ENCODE measurements at regions not wholly inside any gene's neighbourhood (a gene's known extent, or its start where the extent isn't known, plus 50 kb on each side); places are given as distances from the start of the nearest gene placed in this dataset.
A peak's percentile ranks its signal among the peaks of the same experiment; 100 is the strongest.

DNA sequence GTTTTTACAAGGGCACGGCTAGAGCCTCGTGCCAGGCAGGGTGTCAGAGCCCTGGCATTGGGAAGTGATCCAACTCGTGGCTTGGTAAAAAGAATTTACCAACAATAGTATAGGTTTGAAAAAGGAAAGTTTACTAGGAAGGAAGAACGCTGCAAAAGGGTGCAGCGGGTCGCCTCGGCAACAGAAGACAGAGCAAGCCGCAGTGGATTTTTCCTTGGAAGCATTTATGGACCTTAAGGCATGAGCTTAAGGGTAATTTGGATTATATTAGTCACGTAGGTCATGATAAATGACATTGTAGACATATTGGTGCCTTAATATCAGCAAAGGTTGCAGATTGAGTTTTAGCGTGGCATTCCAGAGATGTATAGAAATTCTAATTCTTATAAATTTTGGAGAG is 163.4 kb upstream of the PPP2R3A start:
- DNase-seq = no peak

- DNase-seq = no peak
These were observed 162.4 kb upstream of the PPP2R3A start for GRCh38 chr3:135803028-135803692.

DNA sequence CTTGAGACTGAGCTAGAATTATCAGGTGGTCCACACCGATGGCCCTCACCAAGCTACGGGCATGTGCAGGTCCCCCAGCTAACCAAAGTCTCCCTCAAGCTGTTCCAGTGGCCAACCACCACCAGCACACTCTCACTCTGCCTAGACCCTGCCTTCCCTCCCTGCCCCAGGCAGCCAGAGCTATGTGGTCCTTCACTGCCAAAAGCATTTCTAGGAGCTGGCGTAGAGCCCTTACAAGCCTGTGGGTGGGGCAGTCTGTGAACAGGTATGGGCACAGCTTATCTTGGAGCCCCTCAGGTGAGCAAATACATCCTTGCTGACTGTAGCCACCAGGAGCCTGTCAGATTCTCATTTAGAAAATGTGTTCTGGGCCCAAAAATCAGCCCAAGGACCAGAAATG is 159.8 kb upstream of the PPP2R3A start:
- DNase-seq = no peak

DNA sequence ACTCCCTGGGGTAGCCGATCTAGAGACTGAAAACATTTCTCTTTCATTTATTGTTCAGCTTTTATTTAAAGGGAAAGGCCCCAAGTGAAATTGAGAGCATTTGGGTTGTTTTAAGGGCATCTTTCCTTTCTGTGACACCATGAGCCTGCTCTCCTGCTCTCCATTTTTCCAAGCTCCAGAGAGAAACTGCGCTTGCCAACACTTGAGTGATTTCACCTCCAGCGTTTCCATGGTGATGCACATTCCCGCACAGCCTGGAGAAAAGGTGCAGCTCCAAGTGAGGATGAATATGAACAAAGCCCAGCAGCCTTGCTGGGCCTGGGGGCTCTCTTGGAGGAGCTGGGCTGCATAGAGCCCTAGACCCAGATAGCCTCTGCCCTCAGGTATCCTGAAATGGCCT is 159.2 kb upstream of the PPP2R3A start:
- no peak for DNase-seq

- DNase-seq = no peak
These were observed 157.6 kb upstream of the PPP2R3A start for GRCh38 chr3:135807879-135808278.

DNA sequence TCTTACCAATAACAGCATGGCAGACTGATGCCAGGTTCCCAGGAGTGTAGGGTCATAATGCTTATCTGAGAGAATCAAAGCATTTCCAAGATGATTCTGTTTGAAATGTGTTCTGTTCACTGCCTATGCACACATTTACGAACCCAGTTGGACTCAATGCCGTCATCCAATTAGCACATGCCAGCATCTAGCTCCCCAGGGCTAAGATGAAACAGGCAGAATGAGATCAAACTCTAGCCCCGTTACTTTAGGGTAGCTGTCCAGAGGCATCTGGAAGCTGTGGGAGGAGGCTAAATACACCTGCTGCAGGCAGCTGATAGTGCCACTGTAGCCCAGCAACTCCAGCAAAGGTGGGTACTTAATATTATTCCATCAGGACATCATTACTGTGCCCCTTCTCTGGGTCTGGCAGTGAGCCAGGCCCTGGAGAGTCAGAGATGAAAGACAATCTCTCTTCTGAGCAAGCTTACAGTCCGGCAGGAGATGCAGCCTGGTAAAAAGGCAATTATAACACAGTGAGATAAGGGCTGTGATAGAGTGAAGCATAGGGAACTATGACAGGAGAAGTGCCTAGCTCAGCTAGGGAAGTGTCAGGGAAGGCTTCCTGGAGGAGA is 156.4 kb upstream of the PPP2R3A start:
- no peak for DNase-seq

- no peak for DNase-seq
These were observed 153.9 kb upstream of the PPP2R3A start for GRCh38 chr3:135811651-135812050.

DNA sequence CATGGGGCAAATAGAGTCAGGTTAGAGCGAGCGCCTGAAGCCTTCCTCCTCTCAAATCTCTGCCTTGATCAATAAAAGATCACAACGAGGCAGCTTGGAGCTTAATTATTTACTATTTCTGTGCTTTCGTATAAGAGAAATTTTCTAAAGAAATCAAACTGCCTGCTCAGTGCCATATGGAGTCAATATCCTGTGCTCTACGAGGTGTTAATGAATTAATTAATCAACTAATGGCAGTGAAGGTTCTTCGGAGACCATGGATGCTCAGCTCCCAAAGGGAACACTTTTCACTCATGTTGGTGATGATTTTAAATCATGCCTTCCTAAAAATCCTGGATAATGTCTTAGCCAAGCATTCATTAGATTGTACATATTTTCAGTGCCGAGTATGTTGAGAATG is 153.5 kb upstream of the PPP2R3A start:
- no peak for DNase-seq

DNA sequence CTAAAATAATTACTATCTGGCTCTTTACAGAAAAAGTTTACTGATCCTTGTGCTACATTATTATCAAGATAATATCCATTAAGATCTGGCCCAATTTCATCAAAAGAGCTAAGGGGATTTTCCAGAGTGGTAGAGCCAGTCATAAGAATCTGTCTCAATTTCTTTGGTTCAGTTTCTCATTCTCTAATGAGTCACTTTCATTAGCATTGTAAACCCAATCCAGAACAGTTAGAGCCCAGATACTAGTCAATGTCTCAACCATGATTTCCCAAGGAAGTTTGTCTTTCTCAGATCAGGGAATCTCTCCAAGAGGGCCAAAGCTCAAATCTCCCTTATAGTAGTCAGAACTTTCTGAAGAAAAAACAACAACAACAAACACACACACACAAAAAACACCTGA is 131.1 kb upstream of the PPP2R3A start:
- no peak for DNase-seq

- DNase-seq = no peak
These were observed 127.4 kb upstream of the PPP2R3A start for GRCh38 chr3:135837977-135838631.

GRCh38 chr3:135840436-135840835 is 125.1 kb upstream of the PPP2R3A start:
- no peak for DNase-seq

- no peak for DNase-seq
These were observed 121.1 kb upstream of the PPP2R3A start for GRCh38 chr3:135844386-135844785.

- no peak for DNase-seq
These were observed 117.5 kb upstream of the PPP2R3A start for GRCh38 chr3:135848051-135848450.

GRCh38 chr3:135849827-135850226 is 115.7 kb upstream of the PPP2R3A start:
- DNase-seq = no peak

GRCh38 chr3:135851201-135852081 is 114.1 kb upstream of the PPP2R3A start:
- no peak for DNase-seq

DNA sequence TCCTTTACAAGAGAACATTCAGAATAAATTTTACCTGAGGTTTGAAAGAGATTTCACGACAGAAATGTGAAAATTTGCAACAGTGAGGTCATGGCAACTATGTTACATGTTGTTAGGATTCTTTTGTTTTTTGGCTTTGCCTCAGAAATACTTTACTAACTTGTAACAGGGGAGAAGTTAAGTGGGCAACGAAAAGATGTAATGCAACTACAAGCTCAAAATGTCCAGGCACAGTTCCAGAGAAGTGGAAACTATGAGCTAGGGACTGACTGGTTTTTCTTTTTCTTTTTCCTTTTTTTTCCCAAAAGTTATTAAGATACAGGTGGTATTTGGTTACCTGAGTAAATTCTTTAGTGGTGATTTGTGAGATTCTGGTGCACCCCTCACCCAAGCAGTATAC is 111.5 kb upstream of the PPP2R3A start:
- no peak for DNase-seq

GRCh38 chr3:135860761-135861160 is 104.8 kb upstream of the PPP2R3A start:
- DNase-seq = no peak

DNA sequence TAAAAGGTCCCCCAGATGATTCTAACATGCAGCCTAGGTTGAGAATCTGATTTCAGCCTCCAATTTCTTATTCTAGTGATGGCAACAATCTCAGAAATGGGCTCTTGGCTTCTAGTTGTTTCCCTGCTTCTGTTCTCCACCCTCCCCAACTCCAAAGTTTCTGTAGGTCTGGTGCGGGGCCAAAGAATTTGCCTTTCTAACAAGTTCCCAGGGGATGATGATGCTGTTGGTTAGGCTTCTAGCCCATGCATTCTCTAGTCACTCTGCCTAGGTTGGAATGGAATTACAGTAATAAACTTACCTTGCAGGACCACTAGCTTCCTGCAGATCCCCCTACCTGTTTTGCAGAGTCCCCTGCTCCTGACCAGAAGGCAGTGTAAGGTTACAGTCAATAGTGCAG is 103.2 kb upstream of the PPP2R3A start:
- no peak for DNase-seq

GRCh38 chr3:135864060-135864459 is 101.5 kb upstream of the PPP2R3A start:
- DNase-seq = no peak

DNA sequence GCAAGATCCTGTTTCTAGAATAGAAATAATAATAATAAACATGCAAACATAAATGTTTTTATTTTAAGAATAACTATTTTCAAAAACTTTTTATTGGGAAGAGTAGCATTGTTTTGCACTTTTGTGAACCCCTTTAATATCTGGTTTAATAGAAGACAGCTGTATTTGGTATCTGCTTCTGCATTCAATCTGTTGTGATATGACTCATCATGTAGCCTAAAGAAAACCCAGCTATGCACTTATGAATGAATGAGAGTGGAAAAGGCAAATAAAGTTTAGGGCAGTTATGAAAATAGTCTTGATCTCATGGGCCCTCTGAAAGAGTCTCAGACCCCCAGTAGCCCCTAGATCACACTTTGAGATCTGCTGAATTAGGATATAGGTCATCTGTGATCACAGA is 100.4 kb upstream of the PPP2R3A start:
- DNase-seq = peak; percentile 11

- DNase-seq = peak; percentile 7
These were observed 100.0 kb upstream of the PPP2R3A start for GRCh38 chr3:135865553-135865952.

GRCh38 chr3:135867911-135868310 is 97.6 kb upstream of the PPP2R3A start:
- no peak for DNase-seq

GRCh38 chr3:135868801-135869200 is 96.7 kb upstream of the PPP2R3A start:
- no peak for DNase-seq

Data from fibroblast of skin of back (primary cell).